ENCODE measurements at regions not wholly inside any gene's neighbourhood (a gene's known extent, or its start where the extent isn't known, plus 50 kb on each side); places are given as distances from the start of the nearest gene placed in this dataset.

GRCh38 chr5:111016801-111017200 is 54.7 kb upstream of the TSLP start:
- DNase-seq: no peak

GRCh38 chr5:111017731-111018130 is 53.8 kb upstream of the TSLP start:
- DNase-seq: no peak
